Ascending aorta (tissue), 2 donors: ENCODE measurements at regions not wholly inside any gene's neighbourhood (a gene's known extent, or its start where the extent isn't known, plus 50 kb on each side); places are given as distances from the start of the nearest gene placed in this dataset.

Source experiments
- DNase-seq, 2 donors: peaks; one replicate each; pipeline ENCODE4 v3.0.0-alpha.2; 2019; ENCODE audit warnings: low spot score in 2 of 2
- H3K27ac ChIP-seq, 2 donors: fragments of 200-600 bp; sonication (generic); one replicate each; pipeline ENCODE4 v1.5.1; 2016 to 2017; ENCODE audit warnings: mild to moderate bottlenecking in 1 of 2
- H3K27me3 ChIP-seq: fragments of 200-600 bp; sonication (generic); one replicate; pipeline ENCODE4 v1.5.1; 2017
- H3K36me3 ChIP-seq, 2 donors: fragments of 200-600 bp; sonication (generic); one replicate each; pipeline ENCODE4 v1.5.1; 2016
- H3K4me1 ChIP-seq, 2 donors: fragments of 200-600 bp; sonication (generic); one replicate each; pipeline ENCODE4 v1.5.1; 2016 to 2017; ENCODE audit warnings: mild to moderate bottlenecking in 1 of 2
- H3K4me3 ChIP-seq, 2 donors: fragments of 200-600 bp; sonication (generic); one replicate each; pipeline ENCODE4 v1.5.1; 2016 to 2017; ENCODE audit warnings: mild to moderate bottlenecking in 1 of 2
- H3K9me3 ChIP-seq, 2 donors: fragments of 200-600 bp; sonication (generic); one replicate each; pipeline ENCODE4 v1.5.1; 2016
- CTCF ChIP-seq, 3 experiments: fragments of 200-600 bp in 2 of 3; fragments of 450-650 bp in 1 of 3; sonication (generic) in 2 of 3; IDR thresholded peaks; one replicate each; pipeline ENCODE4 v1.5.1; 2016 to 2019; ENCODE audit warnings: antibody characterized with exemption in 3 of 3, mild to moderate bottlenecking in 1 of 3, moderate library complexity in 1 of 3
- intact Hi-C: fragments of 100-400 bp; cut with DNase I; formaldehyde crosslinking; loops from one replicate; pipeline ENCODE4 v1.15.1; 2023

GRCh38 chr9:134987906-134988700 lies 70.4 kb upstream of the FCN1 start:
- H3K9me3 ChIP-seq, result peaks cover 0 to 4% of the 10 kb centered on the region in 2 donors
- no peaks in the 10 kb centered on the region for H3K27me3 ChIP-seq
- no peak for TF ChIP-seq CTCF (IDR thresholded peaks at IDR 0.05)
- H3K4me1 ChIP-seq, result no peaks in the 10 kb centered on the region
- intact Hi-C loops, result no loop called here
- H3K36me3 ChIP-seq, result no peaks in the 10 kb centered on the region
- H3K27ac ChIP-seq, result no peak overlapping the region
- H3K4me3 ChIP-seq, result no peak overlapping the region
- peak in 1 of 2 donors; percentile 55 for DNase-seq

GRCh38 chr9:134988706-134989105 lies 71.0 kb upstream of the FCN1 start:
- intact Hi-C loops, result no loop called here

GRCh38 chr9:134989206-134990065 lies 71.7 kb upstream of the FCN1 start:
- H3K36me3 ChIP-seq, result no peaks in the 10 kb centered on the region
- H3K4me3 ChIP-seq, result no peak overlapping the region
- H3K27me3 ChIP-seq, result no peaks in the 10 kb centered on the region
- intact Hi-C loops, result no loop called here
- no peak overlapping the region for H3K27ac ChIP-seq
- no peak for TF ChIP-seq CTCF (IDR thresholded peaks at IDR 0.05)
- H3K9me3 ChIP-seq, result peaks cover 0 to 4% of the 10 kb centered on the region in 2 donors
- peak in 1 of 2 donors; percentile 47 for DNase-seq
- H3K4me1 ChIP-seq, result no peaks in the 10 kb centered on the region

More at GRCh38 chr9:134988706-134989105, 71.0 kb upstream of the FCN1 start:
- H3K4me1 ChIP-seq, result no peaks in the 10 kb centered on the region
- no peak for TF ChIP-seq CTCF (IDR thresholded peaks at IDR 0.05)
- no peaks in the 10 kb centered on the region for H3K36me3 ChIP-seq
- no peak overlapping the region for H3K4me3 ChIP-seq
- no peaks in the 10 kb centered on the region for H3K27me3 ChIP-seq
- peak in 1 of 2 donors; percentile 35 for DNase-seq
- H3K27ac ChIP-seq, result no peak overlapping the region
- H3K9me3 ChIP-seq, result peaks cover 0 to 4% of the 10 kb centered on the region in 2 donors

GRCh38 chr9:134991808-134992754 lies 74.4 kb upstream of the FCN1 start:
- DNase-seq, result peak in 1 of 2 donors; percentile 30
- no peak overlapping the region for H3K4me3 ChIP-seq
- intact Hi-C loops, result no loop called here

More at GRCh38 chr9:134991808-134992754, 74.4 kb upstream of the FCN1 start:
- Histone ChIP-seq H3K36me3 (no peaks in the 10 kb centered on the region), H3K4me1 (no peaks in the 10 kb centered on the region), H3K27me3 (no peaks in the 10 kb centered on the region), H3K9me3 (peaks cover 0 to 1% of the 10 kb centered on the region in 2 donors), H3K27ac (no peak overlapping the region)
- no peak for TF ChIP-seq CTCF (IDR thresholded peaks at IDR 0.05)
